Occipital lobe (tissue), 1 donor: ENCODE measurements at regions not wholly inside any gene's neighbourhood (a gene's known extent, or its start where the extent isn't known, plus 50 kb on each side); places are given as distances from the start of the nearest gene placed in this dataset.

Experiments used
- DNase-seq: peaks from one replicate; lab custom pipeline; 2025; lab: John Stamatoyannopoulos, UW

GRCh38 chr21:41075656-41076055 is 92.3 kb upstream of the BACE2 start:
- no peak for DNase-seq

DNA sequence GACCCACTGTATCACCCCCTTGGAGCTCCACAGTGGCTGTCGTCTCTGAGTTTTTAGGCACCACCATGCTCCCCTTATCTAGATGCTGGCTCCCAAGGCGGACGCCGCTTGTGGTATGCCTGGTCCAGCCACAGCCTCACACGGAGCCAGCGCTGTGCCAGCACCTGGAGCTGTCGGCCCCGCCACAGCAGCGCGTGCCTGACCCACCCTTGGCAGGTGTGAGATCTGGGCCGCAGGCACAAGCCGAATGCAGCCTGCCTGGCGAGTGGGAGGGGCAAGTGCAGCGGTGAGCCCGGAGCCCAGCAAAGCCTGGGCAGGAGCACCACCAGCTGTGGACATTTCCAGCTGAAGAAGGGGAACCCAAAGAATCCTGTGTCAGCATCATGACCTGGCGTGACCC is 91.9 kb upstream of the BACE2 start:
- no peak for DNase-seq

DNA sequence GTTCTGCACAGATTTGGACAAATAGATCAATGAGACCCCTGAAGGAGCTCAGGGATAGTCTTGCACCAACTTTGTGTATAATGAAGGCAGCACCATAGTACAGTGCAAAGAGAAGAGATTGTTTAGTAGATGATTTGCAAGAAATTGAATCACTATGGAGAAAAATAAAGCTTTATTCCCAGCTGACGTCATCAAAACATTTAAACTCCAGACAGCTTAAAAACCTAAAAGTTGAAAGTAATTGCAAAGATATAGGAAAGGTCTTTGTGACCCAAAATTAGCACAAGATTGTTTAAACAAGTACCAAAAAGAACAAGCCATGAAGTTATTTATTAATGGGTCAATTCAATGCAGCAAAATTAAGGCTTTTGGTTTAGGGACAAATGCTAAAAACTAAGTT is 88.8 kb upstream of the BACE2 start:
- no peak for DNase-seq

DNA sequence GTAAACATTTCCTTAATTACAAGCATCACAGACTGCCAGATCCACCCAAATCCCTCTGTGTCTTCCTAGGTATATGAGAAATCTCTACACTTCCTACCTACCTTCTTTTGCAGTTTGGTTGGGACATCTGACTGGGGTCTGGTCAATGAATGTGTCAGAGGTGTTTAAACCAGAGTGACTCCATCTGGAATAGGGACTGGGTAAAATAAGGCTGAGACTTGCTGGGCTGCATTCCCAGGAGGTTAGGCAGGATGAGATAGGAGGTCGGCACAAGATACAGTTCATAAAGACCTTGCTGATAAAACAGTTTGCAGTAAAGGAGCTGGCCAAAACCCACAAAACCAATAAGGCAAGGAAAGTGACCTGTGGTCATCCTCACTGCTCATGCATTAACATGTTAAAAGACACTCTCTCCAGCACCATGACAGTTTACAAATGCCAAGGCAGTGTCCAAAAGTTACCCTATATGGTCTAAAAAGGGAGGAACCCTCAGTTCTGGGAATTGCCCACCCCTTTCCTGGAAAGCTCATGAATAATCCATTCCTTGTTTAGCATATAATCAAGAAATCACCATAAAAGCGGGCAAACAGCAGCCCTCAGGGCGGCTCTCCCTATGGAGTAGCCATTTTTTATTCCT is 87.4 kb upstream of the BACE2 start:
- DNase-seq: no peak

DNA sequence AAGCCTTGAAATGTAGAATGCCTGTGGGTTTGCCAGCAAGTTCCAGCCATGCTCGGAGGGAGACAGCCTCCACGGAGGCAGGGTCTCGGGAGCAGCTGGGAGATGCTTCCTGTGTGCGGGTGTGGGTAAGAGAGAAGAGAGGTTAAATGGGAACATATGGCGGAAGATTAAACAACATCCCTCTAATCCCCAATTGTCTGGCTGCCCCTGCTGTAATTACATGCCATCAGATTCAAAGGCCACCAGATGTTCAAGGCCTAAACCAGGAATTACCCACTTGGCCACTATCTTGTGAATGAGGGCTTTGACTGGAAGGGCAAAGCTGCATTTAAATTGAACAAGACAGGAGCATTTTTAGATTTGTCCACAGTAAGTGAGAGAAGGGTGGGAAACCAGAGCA is 81.4 kb upstream of the BACE2 start:
- no peak for DNase-seq

DNA sequence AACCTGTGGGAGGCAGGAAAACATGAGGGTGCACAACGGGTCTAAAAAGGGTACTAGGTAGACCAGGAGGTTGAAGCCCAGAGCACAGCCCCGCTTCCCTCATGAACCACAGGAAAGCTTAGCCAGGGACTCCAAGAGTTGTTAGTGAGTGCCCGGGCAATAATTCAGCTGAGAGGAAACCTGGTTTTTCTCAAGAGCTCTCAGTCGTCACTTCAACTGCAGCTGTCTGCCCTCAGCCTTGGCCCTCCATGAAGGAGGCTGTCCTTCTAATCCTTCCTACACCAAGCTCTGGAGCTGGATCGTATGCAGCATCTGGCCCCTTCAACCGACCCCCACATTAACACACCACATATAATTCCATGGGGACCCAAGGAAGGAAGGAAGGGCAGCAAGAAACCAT is 77.0 kb upstream of the BACE2 start:
- DNase-seq: no peak

DNA sequence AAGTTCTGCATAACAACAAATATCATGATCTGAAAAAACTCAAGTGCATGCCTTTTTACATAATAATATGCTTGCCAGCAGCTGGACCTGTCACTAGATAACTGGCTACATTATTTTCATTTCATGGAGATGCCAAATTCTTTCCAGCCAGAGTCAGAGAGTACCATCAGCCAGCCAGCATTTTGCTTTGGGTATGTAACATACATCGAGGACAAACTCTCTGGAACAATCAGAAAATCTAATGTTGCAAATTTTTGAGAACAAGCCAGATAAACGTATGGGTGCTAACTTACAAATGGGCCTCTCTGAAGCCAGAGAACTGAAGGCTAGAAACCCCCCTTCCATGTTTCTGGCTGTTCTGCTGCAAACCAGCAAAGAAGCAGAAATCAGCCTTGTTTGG is 76.3 kb upstream of the BACE2 start:
- no peak for DNase-seq

DNA sequence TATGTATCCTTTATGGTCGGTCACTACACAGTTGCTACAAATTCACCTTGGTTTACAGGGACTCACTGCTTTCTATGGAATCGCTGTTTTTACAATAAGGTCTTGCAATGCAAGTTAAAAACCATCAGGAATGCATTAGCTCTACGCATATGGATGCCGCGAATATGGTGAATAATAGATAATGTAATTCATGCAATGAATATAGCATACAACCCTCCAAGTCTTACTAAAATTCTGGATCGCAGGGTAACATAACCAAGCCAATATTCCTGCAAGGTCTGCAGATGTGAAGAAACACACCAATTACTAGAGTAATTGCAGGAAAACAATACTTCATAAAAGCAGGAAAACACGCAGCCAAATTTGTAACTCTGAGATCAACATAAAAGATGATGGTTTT is 75.6 kb upstream of the BACE2 start:
- DNase-seq: no peak

DNA sequence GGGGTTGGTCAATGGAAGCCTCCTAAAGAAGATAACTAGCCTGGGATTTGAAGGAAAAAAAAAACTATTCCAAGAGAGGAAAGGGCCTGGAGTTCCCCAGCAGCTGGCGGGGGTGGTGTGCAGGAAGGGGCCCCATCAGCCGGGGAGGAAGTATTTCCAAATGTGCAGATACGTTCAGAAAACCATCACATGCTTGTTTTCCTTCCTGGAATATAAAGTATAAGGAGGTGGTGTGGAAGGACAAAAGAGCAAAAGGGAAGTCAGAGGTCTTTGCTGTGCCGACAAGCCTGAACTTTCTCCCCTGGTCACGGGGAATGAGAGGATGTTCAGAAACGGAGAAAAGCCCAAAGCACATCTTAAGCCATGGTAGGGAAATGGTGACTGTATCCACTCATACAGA is 72.0 kb upstream of the BACE2 start:
- DNase-seq: no peak

GRCh38 chr21:41098076-41098475 is 69.9 kb upstream of the BACE2 start:
- no peak for DNase-seq

GRCh38 chr21:41098481-41099042 is 69.4 kb upstream of the BACE2 start:
- no peak for DNase-seq

DNA sequence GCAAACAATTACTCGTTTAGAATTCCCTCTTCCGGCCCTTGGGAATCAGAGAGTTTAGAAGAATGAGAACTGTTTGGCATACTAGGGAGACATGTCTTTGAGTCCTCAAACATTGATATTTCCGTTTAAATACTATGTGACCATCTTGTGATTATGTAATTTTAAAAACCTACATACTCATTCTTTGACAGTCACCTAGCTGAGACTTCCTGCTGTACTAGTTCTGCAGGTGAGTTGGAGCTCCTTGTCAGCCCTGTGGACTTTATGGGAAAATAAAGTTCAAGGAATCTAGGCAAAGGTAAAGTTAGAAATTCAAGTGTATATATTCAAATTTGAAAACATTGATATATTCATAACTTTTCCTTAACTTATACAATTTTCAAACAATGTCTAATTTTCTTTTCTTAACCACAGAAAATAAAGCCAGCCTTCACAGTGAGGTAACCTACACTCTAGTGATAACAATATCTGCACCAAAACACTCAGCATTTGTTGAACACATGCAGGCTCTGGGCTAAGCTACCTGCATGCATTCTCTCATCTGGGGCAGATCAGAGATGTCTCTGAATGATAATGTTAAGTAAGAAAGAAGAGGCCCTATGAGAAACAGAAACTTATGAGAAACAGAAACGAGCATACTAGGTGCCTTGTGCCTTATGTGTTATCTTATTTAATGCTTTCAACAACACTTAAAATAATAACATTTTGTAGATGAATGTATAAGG is 67.0 kb upstream of the BACE2 start:
- DNase-seq: no peak

- no peak for DNase-seq
These were observed 65.7 kb upstream of the BACE2 start for GRCh38 chr21:41102281-41102680.

- no peak for DNase-seq
These were observed 60.4 kb upstream of the BACE2 start for GRCh38 chr21:41107602-41108001.

DNA sequence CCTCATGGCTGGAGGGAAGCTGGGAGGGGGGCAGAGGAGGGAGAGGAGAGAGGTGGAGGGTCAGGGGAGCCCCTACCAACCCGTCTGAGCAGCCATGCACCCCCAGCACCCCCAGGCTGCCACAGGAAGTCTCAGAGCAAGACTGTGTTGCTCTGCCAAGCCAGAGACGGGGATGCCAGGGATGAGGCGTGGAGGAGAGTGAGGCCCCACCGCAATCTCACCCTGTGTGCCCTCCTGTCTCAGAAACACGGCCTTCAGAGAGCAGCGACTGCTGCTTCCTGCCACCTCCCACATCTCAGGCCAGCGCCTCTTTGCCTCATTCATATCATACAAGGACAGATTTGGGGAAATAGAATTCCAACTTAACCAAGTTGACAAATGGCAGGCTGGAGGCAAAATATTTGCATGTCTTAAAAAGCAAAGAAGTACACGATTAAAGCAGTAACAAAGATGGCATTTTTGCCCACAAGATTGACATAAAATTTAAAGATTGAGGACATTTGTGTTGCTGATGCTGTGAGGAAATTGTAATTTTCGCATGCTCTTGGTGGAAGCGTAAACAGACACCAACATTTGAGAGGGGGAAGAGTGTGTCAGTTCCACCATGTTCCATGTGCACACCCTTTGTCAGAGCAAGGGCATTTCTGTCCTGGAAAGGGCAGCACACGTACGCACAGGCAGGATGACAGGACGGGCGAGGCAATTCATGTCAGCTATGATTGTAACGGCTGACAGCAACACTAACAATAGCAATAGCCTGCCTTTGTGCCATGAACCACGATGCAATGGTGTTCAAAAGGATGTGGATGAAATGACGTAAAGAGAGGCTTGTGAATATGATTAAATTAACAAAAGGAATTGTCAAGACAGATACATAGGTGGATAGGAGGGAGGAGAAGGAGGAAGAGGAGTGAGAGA is 59.0 kb upstream of the BACE2 start:
- DNase-seq: no peak

DNA sequence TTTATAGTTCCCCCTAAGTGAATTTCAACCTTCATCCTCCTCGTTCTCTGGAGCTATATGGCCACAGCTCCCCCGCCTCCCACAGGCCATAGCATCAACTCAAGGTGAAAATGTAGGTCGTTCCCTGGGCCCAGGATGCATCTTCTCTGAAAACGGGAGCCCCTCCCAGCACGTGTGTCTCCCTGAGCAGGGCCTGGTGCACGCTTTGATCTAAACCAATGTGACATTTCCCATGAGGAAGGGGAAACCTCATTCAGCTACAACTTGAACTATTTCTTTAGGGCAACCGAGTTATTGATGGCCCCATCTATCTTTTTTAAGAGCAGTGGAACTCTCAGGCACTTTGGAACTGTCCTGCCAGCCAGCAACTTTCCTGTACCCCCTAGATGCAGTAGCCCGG is 57.8 kb upstream of the BACE2 start:
- no peak for DNase-seq

DNA sequence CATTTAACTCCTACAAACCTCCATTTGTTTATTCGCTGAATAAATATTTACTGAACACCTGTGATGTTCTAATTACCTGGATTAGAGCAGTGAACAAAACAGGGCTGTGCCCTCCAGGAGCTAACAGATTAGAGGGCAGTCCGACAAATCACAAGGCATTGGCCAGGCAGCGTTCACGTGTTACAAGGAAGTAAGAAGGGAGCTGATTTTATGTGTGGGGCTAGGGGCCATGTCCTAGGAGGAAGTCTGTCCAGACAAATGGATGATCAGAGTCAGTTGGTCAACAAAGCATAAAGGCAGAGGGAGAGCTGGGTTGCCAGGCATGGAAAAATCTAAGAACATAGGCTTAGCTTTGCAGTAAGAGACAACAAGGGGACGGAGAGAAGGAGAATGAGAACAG is 57.3 kb upstream of the BACE2 start:
- DNase-seq: no peak

DNA sequence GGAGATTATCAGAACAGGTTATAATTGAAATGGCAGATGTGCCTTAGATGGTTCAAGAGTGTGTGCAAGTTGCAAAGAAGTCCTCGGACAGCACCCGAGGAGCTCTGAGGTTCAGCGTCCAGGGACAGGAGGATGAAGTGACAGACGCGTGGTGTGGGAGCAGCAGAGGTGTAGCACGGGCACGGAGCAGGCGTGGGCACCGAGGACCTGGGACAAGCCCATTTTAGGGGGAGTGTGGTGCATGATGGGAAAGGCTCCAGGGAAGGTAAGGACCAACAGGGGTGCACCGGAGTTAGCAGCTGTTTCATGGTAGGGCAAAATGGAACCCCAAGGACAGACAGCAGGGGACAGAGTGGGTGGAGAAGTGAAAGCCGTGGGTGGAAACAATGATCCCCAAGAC is 56.3 kb upstream of the BACE2 start:
- DNase-seq: no peak

DNA sequence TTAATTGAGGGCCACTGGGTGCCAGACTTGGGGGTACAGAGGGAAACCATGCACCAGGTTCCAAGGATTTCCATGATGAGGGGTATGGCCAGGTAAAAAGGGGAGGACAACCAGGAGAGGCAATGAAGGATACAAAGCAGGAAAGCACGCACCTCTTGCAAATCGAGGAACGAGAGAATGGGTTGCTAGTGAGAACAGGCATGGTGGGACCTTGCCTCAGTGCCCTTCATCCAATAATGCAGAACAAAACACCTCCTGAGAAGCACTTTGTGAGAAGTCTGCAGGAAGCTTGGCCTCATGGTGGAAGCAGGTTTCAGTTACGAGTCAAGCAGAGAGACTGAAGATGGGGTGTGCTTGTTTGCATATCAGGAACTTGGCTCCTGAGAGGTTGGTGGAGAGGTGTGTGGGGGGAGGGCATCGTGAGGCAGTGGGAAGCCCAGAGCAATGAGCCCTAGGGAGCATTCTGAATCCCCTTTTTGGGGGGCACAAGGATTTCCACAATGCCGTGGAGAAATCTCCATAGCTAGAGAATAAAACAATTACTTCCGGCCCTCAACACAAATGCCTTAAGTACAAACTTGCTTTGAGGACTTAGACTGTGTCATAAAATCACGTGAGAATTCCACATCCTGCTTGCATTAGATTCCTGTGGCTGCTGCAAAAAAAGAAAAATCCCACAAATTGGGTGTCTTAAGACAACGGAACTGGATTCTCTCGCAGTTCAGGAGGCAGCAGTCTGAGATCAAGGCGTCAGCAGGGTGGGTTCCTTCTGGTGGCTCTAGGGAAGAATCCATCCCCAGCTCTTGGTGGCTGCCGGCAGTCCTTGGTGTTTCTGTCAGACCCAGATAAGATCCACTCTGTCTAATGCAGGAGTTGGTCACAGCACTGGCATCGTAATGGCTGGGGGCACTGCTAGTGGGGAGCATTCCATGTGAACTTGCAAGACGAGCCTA is 54.9 kb upstream of the BACE2 start:
- no peak for DNase-seq

DNA sequence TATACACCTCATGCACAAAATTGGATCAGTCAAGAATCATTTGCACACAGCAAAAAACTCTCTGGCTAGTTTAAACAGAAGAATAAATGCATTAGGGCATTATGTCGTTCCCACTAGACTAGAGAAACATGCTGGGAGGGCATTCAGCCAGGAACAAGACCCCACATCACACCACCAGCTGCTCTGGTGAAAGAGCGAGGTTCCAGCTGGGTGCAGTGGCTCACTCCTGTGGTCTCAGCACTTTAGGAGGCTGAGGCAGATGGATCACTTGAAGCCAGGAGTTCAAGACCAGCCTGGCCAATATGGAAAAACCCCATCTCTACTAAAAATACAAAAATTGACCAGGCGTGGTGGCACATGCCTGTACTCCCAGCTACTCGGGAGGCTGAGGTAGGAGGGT is 52.1 kb upstream of the BACE2 start:
- no peak for DNase-seq
